SK-N-SH treated with all-trans-retinoic acid at 6 μM for 48 hours (cell line): ENCODE measurements at regions not wholly inside any gene's neighbourhood (a gene's known extent, or its start where the extent isn't known, plus 50 kb on each side); places are given as distances from the start of the nearest gene placed in this dataset.

Experiments used
- CREB5 ChIP-seq: fragments of 250-450 bp; sonication (Bioruptor Pico); IDR thresholded peaks from 2 replicates; pipeline ENCODE4 v1.5.1; 2020; ENCODE audit warnings: low read depth, mild to moderate bottlenecking, moderate library complexity
- PATZ1 ChIP-seq: fragments of 250-450 bp; sonication (Bioruptor Pico); IDR thresholded peaks from 2 replicates; pipeline ENCODE4 v1.8.0; 2020; ENCODE audit warnings: mild to moderate bottlenecking, moderate library complexity, borderline replicate concordance

GRCh38 chr16:52721331-52721730 lies 174.4 kb upstream of the TOX3 start:
- TF ChIP-seq CREB5 (CRISPR knock-in tag) (no peak), PATZ1 (no peak)
